ENCODE measurements at regions not wholly inside any gene's neighbourhood (a gene's known extent, or its start where the extent isn't known, plus 50 kb on each side); places are given as distances from the start of the nearest gene placed in this dataset.

- Histone ChIP-seq H3K27ac (ENCODE audit: low read depth, low read length) (no peak overlapping the region), H3K9ac (ENCODE audit: low read depth, low read length) (no peak overlapping the region), H3K4me3 (ENCODE audit: low read depth, low read length) (no peak overlapping the region), H3K9me3 (ENCODE audit: control insufficient read depth, insufficient read depth, low read length) (no peaks in the 10 kb centered on the region), H3K27me3 (ENCODE audit: control insufficient read depth, insufficient read depth, low read length) (no peaks in the 10 kb centered on the region), H3K36me3 (ENCODE audit: control insufficient read depth, insufficient read depth, low read length) (no peaks in the 10 kb centered on the region), H3K4me1 (ENCODE audit: control insufficient read depth, insufficient read depth, low read length) (no peaks in the 10 kb centered on the region)
These were observed 350.6 kb downstream of the SAMD5 start for GRCh38 chr6:147859071-147859470.

GRCh38 chr6:147861696-147862095 is 353.2 kb downstream of the SAMD5 start:
- Histone ChIP-seq H3K4me3 (ENCODE audit: low read depth, low read length) (no peak overlapping the region), H3K36me3 (ENCODE audit: control insufficient read depth, insufficient read depth, low read length) (no peaks in the 10 kb centered on the region), H3K9me3 (ENCODE audit: control insufficient read depth, insufficient read depth, low read length) (no peaks in the 10 kb centered on the region), H3K4me1 (ENCODE audit: control insufficient read depth, insufficient read depth, low read length) (no peaks in the 10 kb centered on the region), H3K27me3 (ENCODE audit: control insufficient read depth, insufficient read depth, low read length) (no peaks in the 10 kb centered on the region), H3K9ac (ENCODE audit: low read depth, low read length) (no peak overlapping the region), H3K27ac (ENCODE audit: low read depth, low read length) (no peak overlapping the region)

- no peak overlapping the region for H3K27ac ChIP-seq (ENCODE audit: low read depth, low read length)
- no peak overlapping the region for H3K4me3 ChIP-seq (ENCODE audit: low read depth, low read length)
- H3K9ac ChIP-seq (ENCODE audit: low read depth, low read length), result no peak overlapping the region
- no peaks in the 10 kb centered on the region for H3K36me3 ChIP-seq (ENCODE audit: control insufficient read depth, insufficient read depth, low read length)
- H3K4me1 ChIP-seq (ENCODE audit: control insufficient read depth, insufficient read depth, low read length), result no peaks in the 10 kb centered on the region
- H3K9me3 ChIP-seq (ENCODE audit: control insufficient read depth, insufficient read depth, low read length), result no peaks in the 10 kb centered on the region
- H3K27me3 ChIP-seq (ENCODE audit: control insufficient read depth, insufficient read depth, low read length), result no peaks in the 10 kb centered on the region
These were observed 359.1 kb downstream of the SAMD5 start for GRCh38 chr6:147867433-147868226.

DNA sequence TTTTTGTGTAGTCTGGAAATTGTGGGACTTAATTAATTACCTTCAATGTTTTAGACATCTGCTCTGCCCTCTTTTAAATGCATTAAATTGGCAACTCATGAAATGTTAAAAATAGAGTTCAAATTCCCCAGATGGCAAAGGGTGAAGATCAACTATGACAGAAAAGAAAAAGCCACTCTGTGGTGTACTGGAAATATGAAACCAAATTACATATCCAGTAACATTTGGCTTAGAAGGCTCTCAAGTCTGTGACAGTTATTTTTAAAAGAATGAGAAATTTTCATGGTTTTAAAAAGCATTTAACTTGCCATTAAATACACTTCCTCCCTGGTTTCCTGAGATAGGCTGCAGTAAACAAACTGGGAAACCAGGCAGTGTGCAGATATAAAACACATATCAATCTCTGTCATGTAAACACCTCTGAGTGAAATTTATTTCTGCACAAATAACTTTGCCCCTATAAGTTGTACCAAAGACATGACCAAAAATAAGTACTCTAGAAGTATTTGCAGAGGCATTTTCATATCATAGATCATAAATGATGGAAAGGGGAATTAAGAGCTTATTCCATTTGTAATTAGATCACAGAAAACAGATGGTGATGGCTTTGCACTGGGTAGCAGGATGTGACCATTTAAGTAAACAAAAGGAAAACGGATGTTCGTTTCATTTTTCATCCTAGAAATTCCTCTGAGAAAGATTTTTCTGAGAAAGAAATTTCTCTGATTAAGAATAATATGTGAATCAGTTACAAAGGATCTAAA is 360.1 kb downstream of the SAMD5 start:
- no peak overlapping the region for H3K27ac ChIP-seq (ENCODE audit: low read depth, low read length)
- no peaks in the 10 kb centered on the region for H3K36me3 ChIP-seq (ENCODE audit: control insufficient read depth, insufficient read depth, low read length)
- no peak overlapping the region for H3K4me3 ChIP-seq (ENCODE audit: low read depth, low read length)
- H3K4me1 ChIP-seq (ENCODE audit: control insufficient read depth, insufficient read depth, low read length), result no peaks in the 10 kb centered on the region
- H3K9me3 ChIP-seq (ENCODE audit: control insufficient read depth, insufficient read depth, low read length), result no peaks in the 10 kb centered on the region
- H3K9ac ChIP-seq (ENCODE audit: low read depth, low read length), result no peak overlapping the region
- H3K27me3 ChIP-seq (ENCODE audit: control insufficient read depth, insufficient read depth, low read length), result no peaks in the 10 kb centered on the region

- Histone ChIP-seq H3K27ac (ENCODE audit: low read depth, low read length) (no peak overlapping the region), H3K4me3 (ENCODE audit: low read depth, low read length) (no peak overlapping the region), H3K36me3 (ENCODE audit: control insufficient read depth, insufficient read depth, low read length) (no peaks in the 10 kb centered on the region), H3K9ac (ENCODE audit: low read depth, low read length) (no peak overlapping the region), H3K27me3 (ENCODE audit: control insufficient read depth, insufficient read depth, low read length) (no peaks in the 10 kb centered on the region), H3K9me3 (ENCODE audit: control insufficient read depth, insufficient read depth, low read length) (no peaks in the 10 kb centered on the region), H3K4me1 (ENCODE audit: control insufficient read depth, insufficient read depth, low read length) (no peaks in the 10 kb centered on the region)
These were observed 360.7 kb downstream of the SAMD5 start for GRCh38 chr6:147869201-147869600.

GRCh38 chr6:147869869-147870268 is 361.4 kb downstream of the SAMD5 start:
- Histone ChIP-seq H3K4me3 (ENCODE audit: low read depth, low read length) (no peak overlapping the region), H3K36me3 (ENCODE audit: control insufficient read depth, insufficient read depth, low read length) (no peaks in the 10 kb centered on the region), H3K27me3 (ENCODE audit: control insufficient read depth, insufficient read depth, low read length) (no peaks in the 10 kb centered on the region)

DNA sequence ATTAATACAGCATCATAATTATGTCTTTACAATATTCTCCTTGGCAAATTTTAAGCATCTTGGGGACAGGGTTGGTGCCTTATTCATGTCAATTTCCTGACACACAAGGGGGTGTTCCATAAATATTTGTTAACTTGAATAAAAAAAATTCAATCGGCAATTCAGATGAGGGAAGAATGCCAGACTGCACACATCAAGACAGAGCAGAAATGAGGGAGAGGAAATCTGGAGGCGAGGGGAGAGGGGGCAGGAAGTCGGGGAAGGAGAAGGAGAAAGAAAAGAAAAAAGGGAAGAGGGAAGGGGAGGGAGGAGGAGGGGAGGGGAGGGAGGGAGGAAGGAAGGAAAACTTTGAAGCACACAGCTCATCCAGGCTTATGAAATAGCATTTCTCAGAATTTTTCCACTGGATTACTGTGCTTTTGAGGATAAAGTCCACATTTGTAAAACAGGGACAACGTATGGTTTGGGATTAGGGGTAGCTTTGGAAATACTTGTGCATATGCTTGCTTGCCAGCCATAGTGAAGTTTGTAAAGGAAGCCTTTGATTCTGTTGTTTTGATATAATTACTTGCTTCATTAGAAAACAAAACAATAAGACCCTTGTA is 362.1 kb downstream of the SAMD5 start:
- no peak overlapping the region for H3K27ac ChIP-seq (ENCODE audit: low read depth, low read length)
- H3K9ac ChIP-seq (ENCODE audit: low read depth, low read length), result no peak overlapping the region

More at GRCh38 chr6:147869869-147870268, 361.4 kb downstream of the SAMD5 start:
- Histone ChIP-seq H3K27ac (ENCODE audit: low read depth, low read length) (no peak overlapping the region), H3K4me1 (ENCODE audit: control insufficient read depth, insufficient read depth, low read length) (no peaks in the 10 kb centered on the region; the same call in 1 of the 2 replicates), H3K9me3 (ENCODE audit: control insufficient read depth, insufficient read depth, low read length) (no peaks in the 10 kb centered on the region), H3K9ac (ENCODE audit: low read depth, low read length) (no peak overlapping the region)

GRCh38 chr6:147872002-147872401 is 363.5 kb downstream of the SAMD5 start:
- H3K36me3 ChIP-seq (ENCODE audit: control insufficient read depth, insufficient read depth, low read length), result no peaks in the 10 kb centered on the region
- no peaks in the 10 kb centered on the region; the same call in 1 of the 2 replicates for H3K4me1 ChIP-seq (ENCODE audit: control insufficient read depth, insufficient read depth, low read length)
- H3K27ac ChIP-seq (ENCODE audit: low read depth, low read length), result no peak overlapping the region
- no peaks in the 10 kb centered on the region for H3K27me3 ChIP-seq (ENCODE audit: control insufficient read depth, insufficient read depth, low read length)
- no peak overlapping the region for H3K4me3 ChIP-seq (ENCODE audit: low read depth, low read length)
- no peak overlapping the region for H3K9ac ChIP-seq (ENCODE audit: low read depth, low read length)
- no peaks in the 10 kb centered on the region for H3K9me3 ChIP-seq (ENCODE audit: control insufficient read depth, insufficient read depth, low read length)

More for the DNA sequence above, 362.1 kb downstream of the SAMD5 start:
- Histone ChIP-seq H3K27me3 (ENCODE audit: control insufficient read depth, insufficient read depth, low read length) (no peaks in the 10 kb centered on the region), H3K4me1 (ENCODE audit: control insufficient read depth, insufficient read depth, low read length) (no peaks in the 10 kb centered on the region; the same call in 1 of the 2 replicates), H3K4me3 (ENCODE audit: low read depth, low read length) (no peak overlapping the region), H3K36me3 (ENCODE audit: control insufficient read depth, insufficient read depth, low read length) (no peaks in the 10 kb centered on the region), H3K9me3 (ENCODE audit: control insufficient read depth, insufficient read depth, low read length) (no peaks in the 10 kb centered on the region)

DNA sequence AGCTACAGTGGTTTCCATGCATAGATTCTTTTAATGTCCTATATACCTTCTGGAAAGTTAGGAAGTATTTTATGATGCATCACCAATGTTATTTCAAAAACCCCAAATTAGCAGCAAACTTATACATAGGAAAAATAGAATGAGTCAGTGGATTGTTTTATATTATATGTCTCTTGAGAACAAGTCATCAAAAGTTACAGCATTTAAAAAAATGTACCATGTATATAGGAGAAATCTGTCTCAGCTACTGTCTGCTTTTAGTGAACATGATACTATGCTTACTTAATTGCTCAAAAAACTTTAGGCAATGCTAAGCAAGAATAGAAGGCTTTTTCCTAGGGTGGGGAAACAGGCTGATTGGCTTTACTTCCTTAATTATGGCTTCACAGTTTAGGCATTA is 365.3 kb downstream of the SAMD5 start:
- H3K4me1 ChIP-seq (ENCODE audit: control insufficient read depth, insufficient read depth, low read length), result no peaks in the 10 kb centered on the region; the same call in 1 of the 2 replicates
- H3K4me3 ChIP-seq (ENCODE audit: low read depth, low read length), result no peak overlapping the region
- no peaks in the 10 kb centered on the region for H3K27me3 ChIP-seq (ENCODE audit: control insufficient read depth, insufficient read depth, low read length)
- no peak overlapping the region for H3K27ac ChIP-seq (ENCODE audit: low read depth, low read length)
- no peaks in the 10 kb centered on the region for H3K9me3 ChIP-seq (ENCODE audit: control insufficient read depth, insufficient read depth, low read length)
- H3K36me3 ChIP-seq (ENCODE audit: control insufficient read depth, insufficient read depth, low read length), result no peaks in the 10 kb centered on the region
- no peak overlapping the region for H3K9ac ChIP-seq (ENCODE audit: low read depth, low read length)

- Histone ChIP-seq H3K27me3 (ENCODE audit: control insufficient read depth, insufficient read depth, low read length) (no peaks in the 10 kb centered on the region), H3K9ac (ENCODE audit: low read depth, low read length) (no peak overlapping the region)
These were observed 365.8 kb downstream of the SAMD5 start for GRCh38 chr6:147874322-147874721.

More at GRCh38 chr6:147874322-147874721, 365.8 kb downstream of the SAMD5 start:
- H3K4me1 ChIP-seq (ENCODE audit: control insufficient read depth, insufficient read depth, low read length), result no peaks in the 10 kb centered on the region; the same call in 1 of the 2 replicates
- H3K4me3 ChIP-seq (ENCODE audit: low read depth, low read length), result no peak overlapping the region
- no peak overlapping the region for H3K27ac ChIP-seq (ENCODE audit: low read depth, low read length)
- no peaks in the 10 kb centered on the region for H3K9me3 ChIP-seq (ENCODE audit: control insufficient read depth, insufficient read depth, low read length)
- H3K36me3 ChIP-seq (ENCODE audit: control insufficient read depth, insufficient read depth, low read length), result no peaks in the 10 kb centered on the region
